ENCODE measurements at regions not wholly inside any gene's neighbourhood (a gene's known extent, or its start where the extent isn't known, plus 50 kb on each side); places are given as distances from the start of the nearest gene placed in this dataset.

DNA sequence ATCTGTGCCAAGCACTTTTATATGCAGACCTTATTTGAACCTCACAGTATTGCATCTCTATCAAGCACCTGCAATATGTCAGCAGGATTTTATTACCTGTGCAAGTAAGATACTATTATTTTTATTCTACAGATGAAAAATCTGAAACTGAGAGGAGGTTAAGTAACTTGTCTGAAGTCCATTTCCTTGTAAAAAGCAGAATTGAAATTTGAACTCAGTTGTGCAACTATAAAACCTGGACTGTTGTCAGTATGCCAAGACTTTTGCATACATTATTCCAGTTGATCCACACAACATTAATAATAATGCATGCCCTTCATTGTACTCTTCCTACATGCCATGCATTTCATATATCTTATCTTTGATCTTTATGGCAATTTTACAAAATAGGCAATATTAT lies 82.2 kb upstream of the BRINP1 start:
- TF ChIP-seq, protein P1, sequence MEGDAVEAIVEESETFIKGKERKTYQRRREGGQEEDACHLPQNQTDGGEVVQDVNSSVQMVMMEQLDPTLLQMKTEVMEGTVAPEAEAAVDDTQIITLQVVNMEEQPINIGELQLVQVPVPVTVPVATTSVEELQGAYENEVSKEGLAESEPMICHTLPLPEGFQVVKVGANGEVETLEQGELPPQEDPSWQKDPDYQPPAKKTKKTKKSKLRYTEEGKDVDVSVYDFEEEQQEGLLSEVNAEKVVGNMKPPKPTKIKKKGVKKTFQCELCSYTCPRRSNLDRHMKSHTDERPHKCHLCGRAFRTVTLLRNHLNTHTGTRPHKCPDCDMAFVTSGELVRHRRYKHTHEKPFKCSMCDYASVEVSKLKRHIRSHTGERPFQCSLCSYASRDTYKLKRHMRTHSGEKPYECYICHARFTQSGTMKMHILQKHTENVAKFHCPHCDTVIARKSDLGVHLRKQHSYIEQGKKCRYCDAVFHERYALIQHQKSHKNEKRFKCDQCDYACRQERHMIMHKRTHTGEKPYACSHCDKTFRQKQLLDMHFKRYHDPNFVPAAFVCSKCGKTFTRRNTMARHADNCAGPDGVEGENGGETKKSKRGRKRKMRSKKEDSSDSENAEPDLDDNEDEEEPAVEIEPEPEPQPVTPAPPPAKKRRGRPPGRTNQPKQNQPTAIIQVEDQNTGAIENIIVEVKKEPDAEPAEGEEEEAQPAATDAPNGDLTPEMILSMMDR (IDR thresholded peaks at IDR 0.05; ENCODE audit: low read depth, low read length) = no peak
- TF ChIP-seq EZH2phosphoT487 (IDR thresholded peaks at IDR 0.05; ENCODE audit: low read depth) = no peak

Data from OCI-LY3 (cell line).